HCT116 (cell line): ENCODE measurements at regions not wholly inside any gene's neighbourhood (a gene's known extent, or its start where the extent isn't known, plus 50 kb on each side); places are given as distances from the start of the nearest gene placed in this dataset.

Experiments used
- ATAC-seq: fragments of 200-7000 bp; cut with Tn5 transposase; 2 replicates; pipeline ENCODE4 v1.9.1; 2020; ENCODE audit warnings: mild to moderate bottlenecking, moderate library complexity
- BruUV-seq: library from RNA; stranded (reverse); fragments of 400-500 nt; replicated peaks from 2 replicates; lab custom pipeline; 2021; lab: Mats Ljungman, UMichigan
- CTCF ChIA-PET: fragments of 300-600 bp; sonication (Branson Sonifier 250); formaldehyde crosslinking; loops from one replicate; lab custom pipeline; 2021; ENCODE audit warnings: antibody characterized with exemption; lab: Charles Lee
- POLR2A ChIA-PET: fragments of 300-600, 350-600 bp; sonication (Branson Sonifier 250); formaldehyde crosslinking; loops from one replicate; lab custom pipeline; 2021; ENCODE audit warnings: antibody characterized with exemption; lab: Charles Lee
- RAD21 ChIA-PET, 2 experiments: fragments of 300-600 bp; sonication (Branson Sonifier 250); formaldehyde crosslinking; loops; one replicate each; lab custom pipeline; 2023; ENCODE audit warnings: low total read pairs in 2 of 2; ENCODE audit not compliant: uncharacterized antibody in 2 of 2, unreplicated experiment in 2 of 2, low non-redundant PET in 1 of 2; lab: Charles Lee
- DNase-seq: peaks from one replicate; pipeline ENCODE4 v3.0.0-alpha.2; 2010; ENCODE audit warnings: low read depth, low spot score
- H2AFZ ChIP-seq: fragments of 200-600 bp; shearing (Covaris generic), sonication (generic); 2 replicates; pipeline ENCODE4 v1.6.1; 2017; ENCODE audit warnings: low read depth, mixed run types, mixed read lengths, antibody characterized with exemption, low read length; ENCODE audit not compliant: poor library complexity, severe bottlenecking
- H3K27ac ChIP-seq: 2 replicates; pipeline ENCODE4 v1.5.1; 2012; ENCODE audit warnings: low read depth, low read length
- H3K27me3 ChIP-seq: fragments of 200-600 bp; sonication (generic); 2 replicates; pipeline ENCODE4 v1.6.1; 2016; ENCODE audit warnings: mixed run types, low read length, mixed read lengths; ENCODE audit not compliant: insufficient read depth
- H3K36me3 ChIP-seq, 2 experiments: fragments of 200-500 bp in 1 of 2; fragments of 200-600 bp in 1 of 2; sonication (Bioruptor generic) in 1 of 2; sonication (generic) in 1 of 2; 2 replicates each; pipeline versions ENCODE4 v1.5.1 to v1.6.1; 2014 to 2016; ENCODE audit warnings: low read length in 2 of 2, inconsistent platforms in 1 of 2, mixed read lengths in 1 of 2, mixed run types in 1 of 2; ENCODE audit not compliant: insufficient read depth in 2 of 2, control insufficient read depth in 1 of 2
- H3K4me1 ChIP-seq, 2 experiments: fragments of 200-600 bp in 1 of 2; sonication (generic) in 1 of 2; 2 replicates each; pipeline versions ENCODE4 v1.5.1 to v1.6.1; 2012 to 2017; ENCODE audit warnings: low read length in 2 of 2, inconsistent platforms in 1 of 2, mild to moderate bottlenecking in 1 of 2, mixed read lengths in 1 of 2, mixed run types in 1 of 2, moderate library complexity in 1 of 2; ENCODE audit not compliant: insufficient read depth in 2 of 2, control insufficient read depth in 1 of 2
- H3K4me2 ChIP-seq: fragments of 200-600 bp; sonication (generic); 2 replicates; pipeline ENCODE4 v1.6.1; 2017; ENCODE audit warnings: mixed run types, low read length, mixed read lengths
- H3K4me3 ChIP-seq, 2 experiments: fragments of 200-600 bp in 1 of 2; sonication (generic) in 1 of 2; replicated peaks in 1 of 2; 2 replicates each; pipeline ENCODE4 v1.5.1; 2011 to 2016; ENCODE audit warnings: low read length in 2 of 2, control low read depth in 1 of 2, low read depth in 1 of 2, mild to moderate bottlenecking in 1 of 2, mixed read lengths in 1 of 2, mixed run types in 1 of 2
- H3K79me2 ChIP-seq: fragments of 200-600 bp; sonication (generic); 2 replicates; pipeline ENCODE4 v1.6.1; 2017; ENCODE audit warnings: mild to moderate bottlenecking, mixed run types, low read length, moderate library complexity, mixed read lengths; ENCODE audit not compliant: insufficient read depth
- H3K9ac ChIP-seq: fragments of 200-600 bp; sonication (generic); 2 replicates; pipeline ENCODE4 v1.6.1; 2016; ENCODE audit warnings: low read length, mixed read lengths
- H3K9me2 ChIP-seq: fragments of 200-600 bp; sonication (generic), shearing (Covaris generic); 2 replicates; pipeline ENCODE4 v1.6.1; 2017; ENCODE audit warnings: mixed run types, mild to moderate bottlenecking, moderate library complexity; ENCODE audit not compliant: insufficient read depth
- H3K9me3 ChIP-seq, 2 experiments: fragments of 200-500 bp in 1 of 2; fragments of 200-600 bp in 1 of 2; sonication (Bioruptor generic) in 1 of 2; sonication (generic) in 1 of 2; 2 replicates each; pipeline ENCODE4 v1.6.1; 2014 to 2017; ENCODE audit warnings: low read length in 2 of 2, mixed read lengths in 2 of 2, inconsistent platforms in 1 of 2, low read depth in 1 of 2, mild to moderate bottlenecking in 1 of 2, mixed run types in 1 of 2, moderate library complexity in 1 of 2; ENCODE audit not compliant: control insufficient read depth in 1 of 2, insufficient read depth in 1 of 2
- H4K20me1 ChIP-seq: fragments of 200-600 bp; sonication (generic), shearing (Covaris generic); 2 replicates; pipeline ENCODE4 v1.6.1; 2017; ENCODE audit warnings: mixed run types, mild to moderate bottlenecking, moderate library complexity; ENCODE audit not compliant: insufficient read depth
- CEBPB ChIP-seq: IDR thresholded peaks from 2 replicates; pipeline ENCODE4 v1.6.1; 2012; ENCODE audit warnings: low read depth
- CTCF ChIP-seq, 3 experiments: fragments of 200-600 bp in 1 of 3; sonication (generic) in 1 of 3; IDR thresholded peaks in 2 of 3; conservative IDR thresholded peaks in 1 of 3; 2 replicates each; pipeline ENCODE4 v1.5.1; 2012 to 2017; ENCODE audit warnings: low read depth in 2 of 3, low read length in 2 of 3, antibody characterized with exemption in 1 of 3, borderline replicate concordance in 1 of 3, control low read depth in 1 of 3, mild to moderate bottlenecking in 1 of 3, mixed read lengths in 1 of 3, mixed run types in 1 of 3, moderate library complexity in 1 of 3; ENCODE audit not compliant: insufficient read depth in 1 of 3
- EGR1 ChIP-seq: IDR thresholded peaks from 2 replicates; pipeline ENCODE4 v1.6.1; 2012; ENCODE audit warnings: low read depth
- ELF1 ChIP-seq: IDR thresholded peaks from 2 replicates; pipeline ENCODE4 v1.6.1; 2012; ENCODE audit warnings: low read depth, borderline replicate concordance
- EZH2 ChIP-seq: fragments of 200-600 bp; sonication (generic); IDR thresholded peaks from 2 replicates; pipeline ENCODE4 v1.6.1; 2017; ENCODE audit warnings: antibody characterized with exemption, mixed run types
- EZH2phosphoT487 ChIP-seq: fragments of 200-600 bp; IDR thresholded peaks from 2 replicates; pipeline ENCODE4 v1.6.1; 2018; ENCODE audit warnings: antibody characterized with exemption, borderline replicate concordance
- FOSL1 ChIP-seq: IDR thresholded peaks from 2 replicates; pipeline ENCODE4 v1.6.1; 2012; ENCODE audit warnings: low read depth
- JUND ChIP-seq: IDR thresholded peaks from 2 replicates; pipeline ENCODE4 v1.6.1; 2012
- MAX ChIP-seq: IDR thresholded peaks from 2 replicates; pipeline ENCODE4 v1.6.1; 2012
- POLR2AphosphoS5 ChIP-seq: IDR thresholded peaks from 2 replicates; pipeline ENCODE4 v1.6.1; 2011; ENCODE audit warnings: mild to moderate bottlenecking, low read depth, low read length, moderate library complexity
- RAD21 ChIP-seq: IDR thresholded peaks from 2 replicates; pipeline ENCODE4 v1.6.1; 2012; ENCODE audit warnings: low read depth, mild to moderate bottlenecking
- REST ChIP-seq: IDR thresholded peaks from 2 replicates; pipeline ENCODE4 v1.6.1; 2012; ENCODE audit warnings: low read depth
- SIN3A ChIP-seq: IDR thresholded peaks from 2 replicates; pipeline ENCODE4 v1.6.1; 2012; ENCODE audit warnings: low read depth
- SRF ChIP-seq: IDR thresholded peaks from 2 replicates; pipeline ENCODE4 v1.6.1; 2012; ENCODE audit warnings: low read depth
- TCF7L2 ChIP-seq: IDR thresholded peaks from 2 replicates; pipeline ENCODE4 v1.7.0; 2011; ENCODE audit warnings: borderline replicate concordance, inconsistent platforms; ENCODE audit not compliant: insufficient read depth, insufficient read length; ENCODE audit errors: extremely low read depth
- YY1 ChIP-seq: IDR thresholded peaks from 2 replicates; pipeline ENCODE4 v1.6.1; 2011; ENCODE audit warnings: low read length, low read depth, moderate library complexity, mild to moderate bottlenecking; ENCODE audit not compliant: insufficient replicate concordance; ENCODE audit errors: extremely low read depth
- ZFX ChIP-seq: fragments of 450-650 bp; IDR thresholded peaks from 2 replicates; pipeline ENCODE4 v1.6.1; 2017
- ZNF274 ChIP-seq: fragments of 200-500 bp; sonication (Bioruptor generic); IDR thresholded peaks from 2 replicates; pipeline ENCODE4 v1.6.1; 2014; ENCODE audit warnings: mild to moderate bottlenecking, low read depth, low read length, inconsistent platforms
- intact Hi-C: fragments of 100-400 bp; cut with micrococcal nuclease; formaldehyde crosslinking; loops from 2 replicates; pipeline ENCODE4 v1.10.0; 2022
- TF ChIP-seq, protein P1 (sequence below): IDR thresholded peaks from 2 replicates; pipeline ENCODE4 v1.6.1; 2011; ENCODE audit warnings: mild to moderate bottlenecking, low read length, moderate library complexity; ENCODE audit not compliant: insufficient replicate concordance; ENCODE audit errors: extremely low read depth
- TF ChIP-seq, protein P2 (sequence below): IDR thresholded peaks from 2 replicates; pipeline ENCODE4 v1.6.1; 2012

- TF ChIP-seq POLR2AphosphoS5, result no peak
- TF ChIP-seq JUND, result no peak
- no peak for TF ChIP-seq REST
- no peak for TF ChIP-seq ELF1
- TF ChIP-seq CTCF (IDR thresholded peaks at IDR 0.05 in 2 of 3, conservative IDR thresholded peaks at IDR 0.05 in 1 of 3; ENCODE audit: borderline replicate concordance in 1 of 3, insufficient read depth in 1 of 3, low read depth in 2 of 3, low read length in 2 of 3), result no peak
- no peak for TF ChIP-seq YY1
- TF ChIP-seq FOSL1, result no peak
- TF ChIP-seq CEBPB, result no peak
- TF ChIP-seq RAD21, result no peak
- no peak for TF ChIP-seq ZNF274
- TF ChIP-seq, protein P1, sequence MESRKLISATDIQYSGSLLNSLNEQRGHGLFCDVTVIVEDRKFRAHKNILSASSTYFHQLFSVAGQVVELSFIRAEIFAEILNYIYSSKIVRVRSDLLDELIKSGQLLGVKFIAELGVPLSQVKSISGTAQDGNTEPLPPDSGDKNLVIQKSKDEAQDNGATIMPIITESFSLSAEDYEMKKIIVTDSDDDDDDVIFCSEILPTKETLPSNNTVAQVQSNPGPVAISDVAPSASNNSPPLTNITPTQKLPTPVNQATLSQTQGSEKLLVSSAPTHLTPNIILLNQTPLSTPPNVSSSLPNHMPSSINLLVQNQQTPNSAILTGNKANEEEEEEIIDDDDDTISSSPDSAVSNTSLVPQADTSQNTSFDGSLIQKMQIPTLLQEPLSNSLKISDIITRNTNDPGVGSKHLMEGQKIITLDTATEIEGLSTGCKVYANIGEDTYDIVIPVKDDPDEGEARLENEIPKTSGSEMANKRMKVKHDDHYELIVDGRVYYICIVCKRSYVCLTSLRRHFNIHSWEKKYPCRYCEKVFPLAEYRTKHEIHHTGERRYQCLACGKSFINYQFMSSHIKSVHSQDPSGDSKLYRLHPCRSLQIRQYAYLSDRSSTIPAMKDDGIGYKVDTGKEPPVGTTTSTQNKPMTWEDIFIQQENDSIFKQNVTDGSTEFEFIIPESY, result no peak
- no peak for TF ChIP-seq ZFX
- TF ChIP-seq, protein P2, sequence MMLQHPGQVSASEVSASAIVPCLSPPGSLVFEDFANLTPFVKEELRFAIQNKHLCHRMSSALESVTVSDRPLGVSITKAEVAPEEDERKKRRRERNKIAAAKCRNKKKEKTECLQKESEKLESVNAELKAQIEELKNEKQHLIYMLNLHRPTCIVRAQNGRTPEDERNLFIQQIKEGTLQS, result no peak
- no peak for TF ChIP-seq SRF
- TF ChIP-seq MAX, result no peak
- no peak for TF ChIP-seq EZH2
- no peak for TF ChIP-seq EZH2phosphoT487
- TF ChIP-seq SIN3A, result no peak
- no peak for TF ChIP-seq TCF7L2
- no peak for TF ChIP-seq EGR1
- Histone ChIP-seq H3K4me2 (no peak overlapping the region), H3K9me3 (no peaks in the 10 kb centered on the region), H3K27me3 (no peaks in the 10 kb centered on the region), H3K4me3 (no peak overlapping the region), H3K4me1 (no peaks in the 10 kb centered on the region), H3K79me2 (no peaks in the 10 kb centered on the region), H3K36me3 (no peaks in the 10 kb centered on the region), H4K20me1 (no peaks in the 10 kb centered on the region), H3K27ac (no peak overlapping the region), H3K9me2 (no peaks in the 10 kb centered on the region), H3K9ac (no peak overlapping the region), H2AFZ (no peak overlapping the region)
- DNase-seq, result no peak
- ChIA-PET CTCF (no interaction called here), RAD21 (no interaction called here), POLR2A (no interaction called here)
- no TSS peak for BruUV-seq
- no peak for ATAC-seq
- intact Hi-C loops, result no loop called here
Observed at GRCh38 chr12:97985834-97986233, 523.2 kb downstream of the RMST start.
